Keratinocyte (primary cell): ENCODE measurements at regions not wholly inside any gene's neighbourhood (a gene's known extent, or its start where the extent isn't known, plus 50 kb on each side); places are given as distances from the start of the nearest gene placed in this dataset.

Experiments used
- DNase-seq: peaks from one replicate; pipeline ENCODE4 v3.0.0-alpha.2; 2011; ENCODE audit warnings: low read depth, missing footprints, low spot score
- FAIRE-seq: peaks from 2 replicates; lab custom pipeline; 2011; peaks lifted over from hg19 to GRCh38; lab: Jason Lieb, UNC
- H2AFZ ChIP-seq: 2 replicates; pipeline ENCODE4 v1.6.0; 2012; ENCODE audit warnings: low read length, control low read depth, inconsistent platforms; ENCODE audit not compliant: control insufficient read depth
- H3K27ac ChIP-seq: 2 replicates; pipeline ENCODE4 v1.5.1; 2011; ENCODE audit warnings: low read length; ENCODE audit not compliant: control insufficient read depth, insufficient read depth
- H3K27me3 ChIP-seq: 3 replicates; pipeline ENCODE4 v1.6.0; 2011; ENCODE audit warnings: low read length; ENCODE audit not compliant: control insufficient read depth, insufficient read depth; ENCODE audit errors: extremely low read depth
- H3K36me3 ChIP-seq, 2 experiments: 2 replicates in 1 of 2; 3 replicates in 1 of 2; pipeline ENCODE4 v1.5.1; 2011; ENCODE audit warnings: low read length in 2 of 2, mild to moderate bottlenecking in 1 of 2; ENCODE audit not compliant: control insufficient read depth in 2 of 2, insufficient read depth in 2 of 2; ENCODE audit errors: extremely low read depth in 1 of 2
- H3K4me1 ChIP-seq: 3 replicates; pipeline ENCODE4 v1.5.1; 2011; ENCODE audit warnings: low read length; ENCODE audit not compliant: control insufficient read depth, insufficient read depth; ENCODE audit errors: extremely low read depth
- H3K4me2 ChIP-seq: 3 replicates; pipeline ENCODE4 v1.6.0; 2011; ENCODE audit warnings: low read depth, low read length; ENCODE audit not compliant: control insufficient read depth, insufficient read depth; ENCODE audit errors: extremely low read depth
- H3K4me3 ChIP-seq, 3 experiments: fragments of 200-600 bp in 1 of 3; sonication (generic) in 1 of 3; 2 replicates in 2 of 3; 3 replicates in 1 of 3; pipeline ENCODE4 v1.5.1; 2011 to 2016; ENCODE audit warnings: low read length in 3 of 3, mild to moderate bottlenecking in 3 of 3, control low read depth in 2 of 3, inconsistent platforms in 1 of 3, low read depth in 1 of 3, mixed read lengths in 1 of 3, mixed run types in 1 of 3, moderate library complexity in 1 of 3; ENCODE audit not compliant: control insufficient read depth in 2 of 3, insufficient read depth in 2 of 3; ENCODE audit errors: extremely low read depth in 1 of 3
- H3K79me2 ChIP-seq: 2 replicates; pipeline ENCODE4 v1.6.0; 2012; ENCODE audit warnings: low read length; ENCODE audit not compliant: control insufficient read depth, insufficient read depth
- H3K9ac ChIP-seq: 3 replicates; pipeline ENCODE4 v1.6.0; 2011; ENCODE audit warnings: low read length; ENCODE audit not compliant: control insufficient read depth, insufficient read depth; ENCODE audit errors: extremely low read depth
- H3K9me1 ChIP-seq: 3 replicates; pipeline ENCODE4 v1.6.0; 2011; ENCODE audit warnings: low read length; ENCODE audit not compliant: control insufficient read depth, insufficient read depth; ENCODE audit errors: extremely low read depth
- H3K9me3 ChIP-seq: 2 replicates; pipeline ENCODE4 v1.5.1; 2012; ENCODE audit warnings: low read depth, low read length; ENCODE audit not compliant: control insufficient read depth
- H4K20me1 ChIP-seq: 3 replicates; pipeline ENCODE4 v1.6.0; 2011; ENCODE audit warnings: low read length; ENCODE audit not compliant: control insufficient read depth, insufficient read depth; ENCODE audit errors: extremely low read depth
- CTCF ChIP-seq, 3 experiments: IDR thresholded peaks in 1 of 3; conservative IDR thresholded peaks in 1 of 3; optimal IDR thresholded peaks in 1 of 3; 2 replicates in 2 of 3; 3 replicates in 1 of 3; pipeline versions ENCODE3 to v1.5.1; 2011; ENCODE audit warnings: low read length in 3 of 3, mild to moderate bottlenecking in 3 of 3, moderate library complexity in 2 of 3, control low read depth in 1 of 3, inconsistent platforms in 1 of 3; ENCODE audit not compliant: insufficient read depth in 2 of 3; ENCODE audit errors: extremely low read depth in 1 of 3
- EZH2 ChIP-seq: IDR thresholded peaks from one replicate; pipeline ENCODE4 v1.6.1; 2012; ENCODE audit warnings: inconsistent platforms, mild to moderate bottlenecking, low read length, moderate library complexity
- dilution Hi-C: fragments of 300-500 bp; cut with MboI; formaldehyde crosslinking; loops from one replicate; pipeline ENCODE4 v1.7.0; 2020; ENCODE audit warnings: low sequenced_read_pairs; ENCODE audit not compliant: extremely low pct_ligation_motif_present

- H2AFZ ChIP-seq: no peak overlapping the region
- no peak for FAIRE-seq
- H3K27me3 ChIP-seq: no peaks in the 10 kb centered on the region
- H4K20me1 ChIP-seq: no peaks in the 10 kb centered on the region
- TF ChIP-seq CTCF (optimal IDR thresholded peaks at IDR 0.05 in 1 of 3, IDR thresholded peaks at IDR 0.05 in 1 of 3, conservative IDR thresholded peaks at IDR 0.05 in 1 of 3; ENCODE audit: extremely low read depth in 1 of 3, insufficient read depth in 2 of 3, low read length in 3 of 3) (no peak), EZH2 (no peak)
- no peaks in the 10 kb centered on the region for H3K36me3 ChIP-seq
- H3K4me2 ChIP-seq: peak overlapping the region; percentile 63
- H3K9ac ChIP-seq: peak overlapping the region; percentile 18
- peaks cover 58% of the 10 kb centered on the region for H3K4me1 ChIP-seq
- DNase-seq: no peak
- no peaks in the 10 kb centered on the region for H3K79me2 ChIP-seq
- dilution Hi-C loops: no loop called here
- no peaks in the 10 kb centered on the region for H3K9me1 ChIP-seq
- H3K27ac ChIP-seq: peak overlapping the region; percentile 96
- no peaks in the 10 kb centered on the region for H3K9me3 ChIP-seq
- H3K4me3 ChIP-seq: peak overlapping the region in 1 of 3 experiments; percentile 47
Observed at GRCh38 chr18:22827216-22827615, 105.9 kb upstream of the RBBP8 start.

GRCh38 chr18:22827741-22828140 lies 105.4 kb upstream of the RBBP8 start:
- H2AFZ ChIP-seq: no peak overlapping the region
- H3K9ac ChIP-seq: peak overlapping the region; percentile 18
- H3K4me1 ChIP-seq: peaks cover 55% of the 10 kb centered on the region
- H3K4me2 ChIP-seq: peak overlapping the region; percentile 63
- no peaks in the 10 kb centered on the region for H4K20me1 ChIP-seq
- no peaks in the 10 kb centered on the region for H3K9me3 ChIP-seq
- DNase-seq (no peak), FAIRE-seq (no peak)
- no peaks in the 10 kb centered on the region for H3K27me3 ChIP-seq
- H3K36me3 ChIP-seq: no peaks in the 10 kb centered on the region
- TF ChIP-seq EZH2 (no peak), CTCF (optimal IDR thresholded peaks at IDR 0.05 in 1 of 3, IDR thresholded peaks at IDR 0.05 in 1 of 3, conservative IDR thresholded peaks at IDR 0.05 in 1 of 3; ENCODE audit: extremely low read depth in 1 of 3, insufficient read depth in 2 of 3, low read length in 3 of 3) (no peak)
- no peaks in the 10 kb centered on the region for H3K79me2 ChIP-seq
- peak overlapping the region in 1 of 3 experiments; percentile 47 for H3K4me3 ChIP-seq
- H3K9me1 ChIP-seq: no peaks in the 10 kb centered on the region
- dilution Hi-C loops: no loop called here
- peak overlapping the region; percentile 96 for H3K27ac ChIP-seq
